GM12872 (cell line): ENCODE measurements at regions not wholly inside any gene's neighbourhood (a gene's known extent, or its start where the extent isn't known, plus 50 kb on each side); places are given as distances from the start of the nearest gene placed in this dataset.

Source experiments
- TF ChIP-seq, protein P1 (sequence below): IDR thresholded peaks from 3 replicates; pipeline ENCODE4 v1.5.1; 2011; ENCODE audit warnings: low read depth, mild to moderate bottlenecking, low read length, moderate library complexity; ENCODE audit not compliant: insufficient read depth

DNA sequence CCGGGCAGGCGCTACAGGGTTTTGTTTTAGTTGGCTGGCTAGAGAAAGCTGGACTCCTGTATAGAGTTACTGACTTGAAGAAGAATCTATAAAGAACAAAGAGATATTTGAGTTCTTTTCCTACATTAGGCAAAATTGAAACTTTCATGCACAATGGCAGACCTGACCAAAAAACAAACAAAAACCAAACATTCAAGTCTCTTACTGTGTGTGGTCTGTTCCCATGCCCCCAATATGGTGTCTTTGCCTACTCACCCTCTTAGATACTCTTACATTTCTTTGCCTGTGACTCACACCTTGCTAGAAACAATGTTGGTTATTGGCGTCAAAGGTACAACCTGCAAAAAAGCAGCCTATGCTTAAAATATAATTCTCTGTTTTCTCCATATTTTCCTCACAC, 109.5 kb upstream of the TMC3 start:
- TF ChIP-seq, protein P1, sequence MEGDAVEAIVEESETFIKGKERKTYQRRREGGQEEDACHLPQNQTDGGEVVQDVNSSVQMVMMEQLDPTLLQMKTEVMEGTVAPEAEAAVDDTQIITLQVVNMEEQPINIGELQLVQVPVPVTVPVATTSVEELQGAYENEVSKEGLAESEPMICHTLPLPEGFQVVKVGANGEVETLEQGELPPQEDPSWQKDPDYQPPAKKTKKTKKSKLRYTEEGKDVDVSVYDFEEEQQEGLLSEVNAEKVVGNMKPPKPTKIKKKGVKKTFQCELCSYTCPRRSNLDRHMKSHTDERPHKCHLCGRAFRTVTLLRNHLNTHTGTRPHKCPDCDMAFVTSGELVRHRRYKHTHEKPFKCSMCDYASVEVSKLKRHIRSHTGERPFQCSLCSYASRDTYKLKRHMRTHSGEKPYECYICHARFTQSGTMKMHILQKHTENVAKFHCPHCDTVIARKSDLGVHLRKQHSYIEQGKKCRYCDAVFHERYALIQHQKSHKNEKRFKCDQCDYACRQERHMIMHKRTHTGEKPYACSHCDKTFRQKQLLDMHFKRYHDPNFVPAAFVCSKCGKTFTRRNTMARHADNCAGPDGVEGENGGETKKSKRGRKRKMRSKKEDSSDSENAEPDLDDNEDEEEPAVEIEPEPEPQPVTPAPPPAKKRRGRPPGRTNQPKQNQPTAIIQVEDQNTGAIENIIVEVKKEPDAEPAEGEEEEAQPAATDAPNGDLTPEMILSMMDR = no peak

DNA sequence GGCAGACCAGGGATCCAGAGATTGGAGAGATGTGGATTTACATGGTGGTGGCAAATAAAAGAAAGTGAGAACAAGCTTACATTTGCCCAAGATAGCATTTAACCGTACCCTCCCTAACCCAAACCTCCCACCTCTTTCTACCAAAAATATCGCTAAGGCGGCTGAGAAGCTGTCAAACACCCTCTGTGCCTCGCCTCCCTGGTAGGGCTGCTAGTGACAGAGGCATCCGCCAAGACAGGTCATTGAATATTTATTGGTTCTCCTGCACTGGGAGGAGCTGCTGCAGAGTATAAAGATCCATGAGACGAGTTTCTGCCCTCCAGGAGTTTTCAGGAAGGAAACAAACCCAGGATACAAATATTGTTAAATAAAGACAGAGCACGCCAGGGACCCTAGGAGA, 107.3 kb upstream of the TMC3 start:
- TF ChIP-seq, protein P1 = no peak

DNA sequence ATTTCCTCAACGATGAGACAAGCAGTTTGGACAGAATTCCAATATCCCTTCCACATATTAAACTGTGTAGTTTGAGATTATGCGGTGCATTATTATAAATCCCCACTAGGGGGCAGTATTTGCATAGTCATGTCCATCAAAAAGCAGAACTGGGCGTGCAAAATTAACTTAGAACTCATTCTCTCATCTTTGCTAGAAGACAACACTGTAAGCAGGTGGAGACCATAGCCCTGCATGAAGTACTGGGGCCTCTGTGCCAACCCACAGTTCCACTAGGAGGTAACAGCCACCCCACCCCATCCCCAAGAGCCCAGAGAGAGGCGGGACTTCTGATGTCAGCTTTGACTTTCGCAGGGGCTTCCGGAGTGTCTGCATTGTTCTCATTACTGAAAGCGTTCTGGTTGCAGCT, 106.6 kb upstream of the TMC3 start:
- TF ChIP-seq, protein P1 = peak; percentile 68

DNA sequence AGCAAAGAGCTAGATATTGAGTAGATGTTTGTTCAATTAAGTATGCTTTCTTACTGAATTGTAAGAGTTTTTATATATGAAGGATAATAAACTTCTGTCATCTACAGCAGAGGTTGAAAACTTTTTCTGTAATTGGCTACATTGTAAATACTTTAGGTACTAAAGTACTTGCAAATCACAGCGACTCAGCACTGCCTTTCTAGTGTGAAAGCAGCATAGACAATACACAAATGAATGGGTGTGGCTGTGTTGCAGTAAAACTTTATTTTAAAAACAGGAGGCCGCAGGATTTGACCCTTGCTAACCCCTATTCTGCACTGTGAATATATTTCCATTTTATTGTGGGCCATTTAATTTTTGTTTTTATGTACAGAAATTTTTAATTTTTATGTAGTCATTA, 104.3 kb upstream of the TMC3 start:
- TF ChIP-seq, protein P1 = no peak

DNA sequence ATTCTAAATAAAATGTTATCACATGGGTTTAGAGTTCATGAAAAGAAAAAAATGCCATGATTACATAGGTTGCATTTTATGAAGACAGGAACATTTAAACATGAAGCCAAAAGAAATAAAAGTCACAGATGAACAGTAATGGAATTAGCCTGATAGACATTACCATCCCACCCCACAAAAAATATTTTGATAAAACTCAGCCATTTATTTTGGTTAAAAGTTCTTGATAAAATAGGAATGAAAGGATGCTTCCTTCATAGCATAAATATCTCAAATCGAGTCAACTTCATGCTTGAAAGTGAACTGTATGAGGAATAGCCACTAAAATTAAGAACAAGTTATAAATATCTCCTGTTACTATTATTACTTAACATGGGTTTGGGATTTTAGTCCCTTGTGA, 101.9 kb upstream of the TMC3 start:
- TF ChIP-seq, protein P1 = no peak

DNA sequence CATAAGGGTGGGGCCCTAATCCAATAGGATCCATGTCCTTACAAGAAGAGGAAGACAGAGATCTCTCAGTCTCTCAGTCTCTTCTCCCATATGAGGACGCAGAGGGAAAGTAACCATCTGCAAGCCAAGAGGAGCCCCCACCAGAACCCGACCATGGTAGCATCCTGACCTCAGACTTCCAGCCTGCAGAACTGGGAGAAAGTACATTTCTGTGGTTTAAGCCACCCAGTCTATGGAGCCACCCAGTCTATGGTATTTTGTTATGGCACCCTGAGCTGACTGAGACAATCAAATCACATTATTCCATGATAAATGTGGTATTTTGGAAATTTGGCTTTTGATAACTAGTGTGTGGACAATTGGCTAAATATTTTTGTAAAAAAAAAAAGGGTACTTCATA, 101.5 kb upstream of the TMC3 start:
- TF ChIP-seq, protein P1 = no peak

DNA sequence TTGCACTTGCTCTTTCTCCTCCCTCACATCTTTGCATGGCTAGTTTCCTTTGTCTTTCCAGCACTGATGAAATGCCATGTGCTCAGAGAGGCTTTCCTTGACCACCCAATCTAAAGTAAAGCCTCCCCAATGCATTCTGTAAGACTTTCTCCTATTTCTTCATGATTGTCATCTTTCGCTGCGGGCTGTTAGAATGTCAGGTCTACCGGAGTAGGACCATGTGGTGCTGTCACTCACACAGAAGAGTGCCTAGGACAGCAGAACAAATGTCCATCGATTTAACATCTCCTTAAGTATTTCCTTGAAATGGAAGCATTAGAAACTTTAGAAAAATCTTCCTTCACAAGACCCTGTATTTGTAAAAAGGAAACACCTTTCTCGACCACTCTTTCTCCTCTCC, 99.9 kb upstream of the TMC3 start:
- TF ChIP-seq, protein P1 = no peak

DNA sequence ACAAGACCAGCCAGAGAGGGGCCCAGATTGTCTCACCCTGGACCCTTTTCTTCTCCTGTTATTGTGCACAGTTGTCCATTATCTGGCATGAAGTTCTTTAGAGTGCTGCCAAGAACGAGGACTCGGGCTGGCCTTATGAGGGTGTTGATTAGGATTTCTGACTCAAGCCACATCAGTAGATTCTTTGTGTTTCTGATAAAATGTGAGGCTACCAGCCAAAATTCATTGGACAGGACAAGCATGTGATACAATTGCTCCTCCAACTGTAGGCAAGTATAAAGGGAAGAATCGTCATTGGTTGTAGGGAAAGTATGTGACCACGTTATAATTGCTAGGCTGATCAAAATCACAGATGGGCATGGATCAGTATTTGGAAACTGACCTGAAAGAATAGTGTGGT, 99.2 kb upstream of the TMC3 start:
- TF ChIP-seq, protein P1 = no peak
